Activated naive CD8-positive, alpha-beta T cell treated with anti-CD3 and anti-CD28 coated beads for 36 hours (primary cell): ENCODE measurements at regions not wholly inside any gene's neighbourhood (a gene's known extent, or its start where the extent isn't known, plus 50 kb on each side); places are given as distances from the start of the nearest gene placed in this dataset.
A peak's percentile ranks its signal among the peaks of the same experiment; 100 is the strongest.
"Not testable (repeated sequence)": the region's sequence is repeated elsewhere in the genome, so short reads cannot be mapped to it uniquely, and the experiment has no call there.

Source experiments
- DNase-seq: peaks from one replicate; pipeline ENCODE4 v3.0.0; 2021
- H3K27ac Mint-ChIP-seq: one replicate; pipeline ENCODE4 v1.8.0; 2022; ENCODE audit warnings: mild to moderate bottlenecking, moderate library complexity, mixed read lengths
- H3K27me3 Mint-ChIP-seq: one replicate; pipeline ENCODE4 v1.8.0; 2022; ENCODE audit warnings: mild to moderate bottlenecking, mixed read lengths
- H3K36me3 Mint-ChIP-seq: one replicate; pipeline ENCODE4 v1.8.0; 2021; ENCODE audit warnings: mild to moderate bottlenecking, mixed read lengths
- H3K4me1 Mint-ChIP-seq: one replicate; pipeline ENCODE4 v1.8.0; 2021; ENCODE audit warnings: mixed read lengths
- H3K4me3 Mint-ChIP-seq: one replicate; pipeline ENCODE4 v1.8.0; 2022; ENCODE audit warnings: mild to moderate bottlenecking, moderate library complexity, mixed read lengths
- H3K9me3 Mint-ChIP-seq: one replicate; pipeline ENCODE4 v1.8.0; 2022; ENCODE audit warnings: mixed read lengths

GRCh38 chr5:96300976-96301375 is 132.1 kb downstream of the PCSK1 start:
- Mint-ChIP-seq H3K9me3 (peaks cover 14% of the 10 kb centered on the region), H3K27me3 (peaks cover 2% of the 10 kb centered on the region), H3K4me1 (no peaks in the 10 kb centered on the region), H3K4me3 (no peak overlapping the region), H3K27ac (no peak overlapping the region), H3K36me3 (no peaks in the 10 kb centered on the region)
- DNase-seq, result no peak

GRCh38 chr5:96297867-96298266 is 135.2 kb downstream of the PCSK1 start:
- Mint-ChIP-seq H3K4me3 (no peak overlapping the region), H3K9me3 (peaks cover 4% of the 10 kb centered on the region)
- DNase-seq, result no peak

GRCh38 chr5:96297290-96297689 is 135.8 kb downstream of the PCSK1 start:
- Mint-ChIP-seq H3K9me3 (peaks cover 3% of the 10 kb centered on the region), H3K4me1 (no peaks in the 10 kb centered on the region)

More at GRCh38 chr5:96297867-96298266, 135.2 kb downstream of the PCSK1 start:
- no peaks in the 10 kb centered on the region for H3K36me3 Mint-ChIP-seq
- no peaks in the 10 kb centered on the region for H3K4me1 Mint-ChIP-seq
- no peak overlapping the region for H3K27ac Mint-ChIP-seq
- peaks cover 6% of the 10 kb centered on the region for H3K27me3 Mint-ChIP-seq

GRCh38 chr5:96294884-96295202 is 138.2 kb downstream of the PCSK1 start:
- no peaks in the 10 kb centered on the region for H3K36me3 Mint-ChIP-seq

More at GRCh38 chr5:96297290-96297689, 135.8 kb downstream of the PCSK1 start:
- H3K36me3 Mint-ChIP-seq, result no peaks in the 10 kb centered on the region
- H3K27me3 Mint-ChIP-seq, result peaks cover 11% of the 10 kb centered on the region
- no peak overlapping the region for H3K4me3 Mint-ChIP-seq
- DNase-seq, result no peak
- no peak overlapping the region for H3K27ac Mint-ChIP-seq

GRCh38 chr5:96293966-96294883 is 138.8 kb downstream of the PCSK1 start:
- peaks cover 2% of the 10 kb centered on the region for H3K4me1 Mint-ChIP-seq
- peaks cover 4% of the 10 kb centered on the region for H3K9me3 Mint-ChIP-seq
- no peaks in the 10 kb centered on the region for H3K36me3 Mint-ChIP-seq
- H3K27ac Mint-ChIP-seq, result no peak overlapping the region
- H3K4me3 Mint-ChIP-seq, result no peak overlapping the region
- peaks cover 18% of the 10 kb centered on the region for H3K27me3 Mint-ChIP-seq
- no peak for DNase-seq

More at GRCh38 chr5:96294884-96295202, 138.2 kb downstream of the PCSK1 start:
- Mint-ChIP-seq H3K4me3 (no peak overlapping the region), H3K27ac (no peak overlapping the region), H3K27me3 (peaks cover 18% of the 10 kb centered on the region), H3K4me1 (no peaks in the 10 kb centered on the region), H3K9me3 (peaks cover 1% of the 10 kb centered on the region)
- no peak for DNase-seq

GRCh38 chr5:96292582-96293247 is 140.3 kb downstream of the PCSK1 start:
- Mint-ChIP-seq H3K27me3 (peaks cover 22% of the 10 kb centered on the region), H3K27ac (no peak overlapping the region), H3K9me3 (peaks cover 3% of the 10 kb centered on the region), H3K36me3 (no peaks in the 10 kb centered on the region), H3K4me1 (peaks cover 2% of the 10 kb centered on the region), H3K4me3 (no peak overlapping the region)
- no peak for DNase-seq

GRCh38 chr5:96289287-96289686 is 143.8 kb downstream of the PCSK1 start:
- peaks cover 41% of the 10 kb centered on the region for H3K27me3 Mint-ChIP-seq
- H3K9me3 Mint-ChIP-seq, H3K36me3 Mint-ChIP-seq, H3K4me1 Mint-ChIP-seq, H3K27ac Mint-ChIP-seq, H3K4me3 Mint-ChIP-seq: not testable (repeated sequence)
- DNase-seq, result peak; percentile 6

- no peak overlapping the region for H3K27ac Mint-ChIP-seq
These were observed 144.2 kb downstream of the PCSK1 start for GRCh38 chr5:96288845-96289185.

GRCh38 chr5:96288166-96288844 is 144.7 kb downstream of the PCSK1 start:
- DNase-seq, result no peak
- H3K27ac Mint-ChIP-seq, result no peak overlapping the region
- H3K36me3 Mint-ChIP-seq, result no peaks in the 10 kb centered on the region
- H3K4me1 Mint-ChIP-seq, result peaks cover 2% of the 10 kb centered on the region
- peaks cover 3% of the 10 kb centered on the region for H3K9me3 Mint-ChIP-seq
- H3K27me3 Mint-ChIP-seq, result peaks cover 44% of the 10 kb centered on the region
- no peak overlapping the region for H3K4me3 Mint-ChIP-seq

More at GRCh38 chr5:96288845-96289185, 144.2 kb downstream of the PCSK1 start:
- no peak overlapping the region for H3K4me3 Mint-ChIP-seq
- H3K36me3 Mint-ChIP-seq, result no peaks in the 10 kb centered on the region
- H3K4me1 Mint-ChIP-seq, result peaks cover 2% of the 10 kb centered on the region
- peaks cover 42% of the 10 kb centered on the region for H3K27me3 Mint-ChIP-seq
- H3K9me3 Mint-ChIP-seq, result peaks cover 3% of the 10 kb centered on the region
- no peak for DNase-seq

- Mint-ChIP-seq H3K27ac (no peak overlapping the region), H3K4me3 (no peak overlapping the region), H3K36me3 (no peaks in the 10 kb centered on the region), H3K4me1 (peaks cover 2% of the 10 kb centered on the region), H3K27me3 (peaks cover 35% of the 10 kb centered on the region), H3K9me3 (peaks cover 3% of the 10 kb centered on the region)
- DNase-seq, result no peak
These were observed 145.9 kb downstream of the PCSK1 start for GRCh38 chr5:96287136-96287535.

GRCh38 chr5:96285823-96286222 is 147.2 kb downstream of the PCSK1 start:
- peaks cover 3% of the 10 kb centered on the region for H3K9me3 Mint-ChIP-seq
- peaks cover 28% of the 10 kb centered on the region for H3K27me3 Mint-ChIP-seq
- no peak for DNase-seq
- no peak overlapping the region for H3K4me3 Mint-ChIP-seq
- H3K4me1 Mint-ChIP-seq, result peaks cover 2% of the 10 kb centered on the region
- H3K36me3 Mint-ChIP-seq, result no peaks in the 10 kb centered on the region
- H3K27ac Mint-ChIP-seq, result no peak overlapping the region

- no peak for DNase-seq
- H3K36me3 Mint-ChIP-seq, result no peaks in the 10 kb centered on the region
- H3K4me3 Mint-ChIP-seq, result no peak overlapping the region
- H3K27ac Mint-ChIP-seq, result no peak overlapping the region
- H3K9me3 Mint-ChIP-seq, result peaks cover 3% of the 10 kb centered on the region
- peaks cover 6% of the 10 kb centered on the region for H3K4me1 Mint-ChIP-seq
- peaks cover 28% of the 10 kb centered on the region for H3K27me3 Mint-ChIP-seq
These were observed 148.2 kb downstream of the PCSK1 start for GRCh38 chr5:96284727-96285389.

- no peaks in the 10 kb centered on the region for H3K36me3 Mint-ChIP-seq
- H3K4me1 Mint-ChIP-seq, result peaks cover 4% of the 10 kb centered on the region
- no peak for DNase-seq
- peaks cover 28% of the 10 kb centered on the region for H3K27me3 Mint-ChIP-seq
- H3K9me3 Mint-ChIP-seq, result no peaks in the 10 kb centered on the region
- H3K27ac Mint-ChIP-seq, result no peak overlapping the region
- H3K4me3 Mint-ChIP-seq, result no peak overlapping the region
These were observed 149.5 kb downstream of the PCSK1 start for GRCh38 chr5:96283589-96283988.

- H3K9me3 Mint-ChIP-seq, result no peaks in the 10 kb centered on the region
- H3K27ac Mint-ChIP-seq, result no peak overlapping the region
- no peak for DNase-seq
- H3K36me3 Mint-ChIP-seq, result no peaks in the 10 kb centered on the region
- peaks cover 4% of the 10 kb centered on the region for H3K4me1 Mint-ChIP-seq
- H3K27me3 Mint-ChIP-seq, result peaks cover 27% of the 10 kb centered on the region
- H3K4me3 Mint-ChIP-seq, result no peak overlapping the region
These were observed 151.0 kb downstream of the PCSK1 start for GRCh38 chr5:96282020-96282419.

GRCh38 chr5:96280946-96281393 is 152.1 kb downstream of the PCSK1 start:
- DNase-seq, result no peak
- Mint-ChIP-seq H3K27ac (no peak overlapping the region), H3K4me1 (peaks cover 4% of the 10 kb centered on the region), H3K9me3 (no peaks in the 10 kb centered on the region), H3K4me3 (no peak overlapping the region), H3K36me3 (no peaks in the 10 kb centered on the region), H3K27me3 (peaks cover 25% of the 10 kb centered on the region)
